Activated CD8-positive, alpha-beta T cell treated with anti-CD3 and anti-CD28 coated beads, Interleukin-2, amount 10 ng/mL, durations not matched to agents 7 days and 5 days (primary cell): ENCODE measurements at regions not wholly inside any gene's neighbourhood (a gene's known extent, or its start where the extent isn't known, plus 50 kb on each side); places are given as distances from the start of the nearest gene placed in this dataset.

Source experiments
- ATAC-seq: fragments of 150-1000 bp; cut with Tn5 transposase; one replicate; pipeline ENCODE4 v1.10.0; 2021; ENCODE audit warnings: moderate library complexity
- CTCF ChIA-PET: fragments of 350-600 bp; sonication (Branson Sonifier 250); formaldehyde crosslinking; loops from one replicate; lab custom pipeline; 2021; ENCODE audit warnings: antibody characterized with exemption; lab: Charles Lee
- POLR2A ChIA-PET: fragments of 350-600 bp; sonication (Branson Sonifier 250); formaldehyde crosslinking; loops from one replicate; lab custom pipeline; 2021; ENCODE audit warnings: antibody characterized with exemption; lab: Charles Lee
- DNase-seq: peaks from one replicate; pipeline ENCODE4 v3.0.0-alpha.2; 2020
- H3K27ac Mint-ChIP-seq: one replicate; pipeline ENCODE4 v1.8.0; 2021; ENCODE audit warnings: mild to moderate bottlenecking, mixed read lengths
- H3K27me3 Mint-ChIP-seq: one replicate; pipeline ENCODE4 v1.8.0; 2021; ENCODE audit warnings: low read depth, mixed read lengths
- H3K36me3 Mint-ChIP-seq: one replicate; pipeline ENCODE4 v1.8.0; 2021; ENCODE audit warnings: low read depth, mixed read lengths
- H3K4me1 Mint-ChIP-seq: one replicate; pipeline ENCODE4 v1.8.0; 2021; ENCODE audit warnings: low read depth, mixed read lengths
- H3K4me3 Mint-ChIP-seq: one replicate; pipeline ENCODE4 v1.8.0; 2021; ENCODE audit warnings: mild to moderate bottlenecking, mixed read lengths
- H3K9me3 Mint-ChIP-seq: one replicate; pipeline ENCODE4 v1.8.0; 2022; ENCODE audit warnings: mixed read lengths; ENCODE audit not compliant: insufficient read depth

DNA sequence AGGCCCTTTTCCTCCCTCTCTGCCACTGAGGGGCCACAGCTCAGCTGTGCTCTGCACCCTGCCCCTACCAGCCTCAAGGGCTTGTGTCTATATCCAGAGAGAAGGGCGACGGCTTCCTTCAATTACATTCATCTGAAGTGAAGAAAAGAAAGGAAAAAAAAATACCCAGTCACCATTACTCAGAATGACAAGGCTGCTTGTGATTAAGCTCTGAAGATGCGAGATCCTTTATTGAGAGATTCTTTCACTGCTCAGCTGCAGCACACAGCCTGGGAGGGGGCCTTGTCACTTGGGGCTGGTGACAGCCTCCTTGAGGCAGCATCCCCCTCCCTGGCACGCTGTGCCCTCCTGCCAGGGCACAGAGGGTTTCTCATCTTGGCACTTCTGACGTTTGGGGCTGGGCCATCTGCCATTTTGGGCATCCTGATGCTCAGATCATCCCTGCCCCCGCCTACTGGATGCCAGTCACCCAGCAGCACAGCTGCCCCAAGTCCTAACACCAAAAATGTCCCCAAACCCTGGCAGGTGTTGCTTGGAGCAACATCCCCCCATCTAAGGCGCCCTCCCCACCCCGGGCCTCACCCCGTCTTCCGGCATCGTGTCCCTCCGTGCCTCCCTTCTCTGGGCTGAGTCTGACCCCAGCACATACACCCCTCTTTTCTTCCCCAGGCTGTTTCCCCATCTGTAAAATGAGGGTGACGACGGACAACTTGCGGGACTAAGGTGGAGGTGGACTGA is 1394.7 kb downstream of the BRD1 start:
- Mint-ChIP-seq H3K9me3 (no peaks in the 10 kb centered on the region), H3K4me3 (no peak overlapping the region), H3K4me1 (no peaks in the 10 kb centered on the region), H3K27me3 (no peaks in the 10 kb centered on the region), H3K36me3 (no peaks in the 10 kb centered on the region), H3K27ac (no peak overlapping the region)
- DNase-seq, result no peak
- CTCF ChIA-PET, result no interaction called here
- POLR2A ChIA-PET, result no interaction called here
- ATAC-seq, result no peak

- Mint-ChIP-seq H3K27ac (no peak overlapping the region), H3K36me3 (no peaks in the 10 kb centered on the region), H3K4me3 (no peak overlapping the region), H3K9me3 (no peaks in the 10 kb centered on the region), H3K4me1 (no peaks in the 10 kb centered on the region), H3K27me3 (no peaks in the 10 kb centered on the region)
- POLR2A ChIA-PET, result no interaction called here
- CTCF ChIA-PET, result no interaction called here
- DNase-seq (no peak), ATAC-seq (no peak)
Observed at GRCh38 chr22:48431536-48432315, 1395.9 kb downstream of the BRD1 start.

- Mint-ChIP-seq H3K27ac (no peak overlapping the region), H3K27me3 (no peaks in the 10 kb centered on the region), H3K9me3 (no peaks in the 10 kb centered on the region), H3K4me3 (no peak overlapping the region), H3K4me1 (no peaks in the 10 kb centered on the region), H3K36me3 (no peaks in the 10 kb centered on the region)
- POLR2A ChIA-PET, result no interaction called here
- DNase-seq (no peak), ATAC-seq (no peak)
- CTCF ChIA-PET, result no interaction called here
Observed at GRCh38 chr22:48431014-48431413, 1396.7 kb downstream of the BRD1 start.

GRCh38 chr22:48429446-48430020 is 1398.1 kb downstream of the BRD1 start:
- Mint-ChIP-seq H3K36me3 (no peaks in the 10 kb centered on the region), H3K4me1 (no peaks in the 10 kb centered on the region), H3K27me3 (no peaks in the 10 kb centered on the region), H3K9me3 (no peaks in the 10 kb centered on the region), H3K4me3 (no peak overlapping the region), H3K27ac (no peak overlapping the region)
- ChIA-PET POLR2A (no interaction called here), CTCF (no interaction called here)
- ATAC-seq (no peak), DNase-seq (no peak)

GRCh38 chr22:48428631-48429371 is 1398.9 kb downstream of the BRD1 start:
- ChIA-PET POLR2A (no interaction called here), CTCF (no interaction called here)
- no peak for DNase-seq
- no peaks in the 10 kb centered on the region for H3K9me3 Mint-ChIP-seq
- no peaks in the 10 kb centered on the region for H3K36me3 Mint-ChIP-seq
- H3K4me3 Mint-ChIP-seq, result no peak overlapping the region
- no peaks in the 10 kb centered on the region for H3K4me1 Mint-ChIP-seq
- no peaks in the 10 kb centered on the region for H3K27me3 Mint-ChIP-seq
- no peak overlapping the region for H3K27ac Mint-ChIP-seq
- ATAC-seq, result no peak

DNA sequence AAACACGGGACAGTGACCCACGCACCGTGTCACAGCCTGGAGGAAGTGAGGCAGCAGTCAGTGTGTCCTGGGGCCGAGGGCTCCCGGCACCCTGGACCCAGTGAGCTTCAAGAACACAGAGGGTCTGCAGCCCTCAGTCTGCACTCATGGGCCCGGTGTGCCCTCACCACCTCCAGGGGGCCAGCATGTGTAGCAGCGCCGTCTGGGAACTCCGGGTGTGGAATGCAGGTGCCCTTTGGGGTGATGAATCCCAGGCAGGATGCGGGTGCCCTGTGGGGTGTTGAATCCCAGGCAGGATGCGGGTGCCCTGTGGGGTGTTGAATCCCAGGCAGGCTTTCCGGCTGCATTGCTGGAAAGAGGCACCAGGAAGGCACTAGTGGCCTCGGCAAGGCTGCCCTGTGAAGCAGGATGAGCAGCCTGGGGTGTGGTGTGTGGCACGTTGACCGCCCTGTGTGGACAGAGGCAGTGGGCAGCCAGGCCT is 1399.9 kb downstream of the BRD1 start:
- POLR2A ChIA-PET, result no interaction called here
- Mint-ChIP-seq H3K27ac (no peak overlapping the region), H3K27me3 (no peaks in the 10 kb centered on the region), H3K36me3 (no peaks in the 10 kb centered on the region), H3K4me1 (no peaks in the 10 kb centered on the region), H3K4me3 (no peak overlapping the region), H3K9me3 (no peaks in the 10 kb centered on the region)
- DNase-seq, result no peak
- no peak for ATAC-seq
- CTCF ChIA-PET, result no interaction called here

DNA sequence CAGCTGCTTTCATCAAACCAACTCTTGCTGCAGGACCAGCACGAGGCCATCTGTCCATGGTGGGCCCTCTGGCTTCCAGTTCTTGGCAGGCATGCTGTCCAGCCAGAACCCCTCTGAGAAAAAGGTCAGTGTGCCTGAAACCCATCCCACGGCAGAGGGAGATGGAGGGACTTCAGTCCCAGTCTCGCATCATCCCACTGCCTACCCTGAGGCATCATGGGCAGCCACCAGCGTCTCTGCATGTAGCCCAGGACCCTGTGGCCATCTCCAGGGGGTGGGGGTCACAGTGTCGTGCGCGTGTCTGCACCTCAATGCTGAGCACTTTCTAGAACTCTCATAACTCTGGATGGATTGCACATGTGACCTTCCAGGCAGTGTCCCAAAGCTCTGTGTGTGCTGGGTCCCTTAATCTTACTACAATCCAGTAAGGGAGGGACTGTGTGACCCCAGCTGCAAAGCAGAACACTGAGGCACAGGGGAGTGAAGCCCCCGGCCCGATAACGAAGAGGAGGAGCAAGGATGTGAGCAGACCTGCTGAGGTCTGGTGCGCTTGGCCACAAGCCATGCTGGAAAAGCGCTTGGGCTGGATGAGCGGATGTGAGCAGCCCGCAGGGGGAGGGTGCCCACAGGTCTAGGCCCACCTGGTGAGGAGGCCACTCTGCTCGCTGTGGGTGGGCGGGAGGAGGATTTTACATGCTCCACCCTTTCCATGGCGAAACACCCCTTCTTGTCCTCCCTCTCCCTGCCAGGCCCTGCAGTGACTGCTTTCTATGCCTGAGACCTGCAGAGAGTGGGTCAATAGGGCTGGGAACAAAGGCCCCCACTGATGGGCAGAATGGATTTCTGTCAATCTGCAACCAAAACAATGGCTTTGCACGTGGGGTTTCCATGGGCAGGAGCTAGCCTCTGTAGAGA is 1401.0 kb downstream of the BRD1 start:
- H3K27ac Mint-ChIP-seq, result no peak overlapping the region
- no peak for ATAC-seq
- ChIA-PET CTCF (no interaction called here), POLR2A (no interaction called here)
- H3K9me3 Mint-ChIP-seq, result no peaks in the 10 kb centered on the region
- DNase-seq, result no peak
- H3K36me3 Mint-ChIP-seq, result no peaks in the 10 kb centered on the region
- H3K27me3 Mint-ChIP-seq, result no peaks in the 10 kb centered on the region
- H3K4me1 Mint-ChIP-seq, result no peaks in the 10 kb centered on the region
- no peak overlapping the region for H3K4me3 Mint-ChIP-seq

DNA sequence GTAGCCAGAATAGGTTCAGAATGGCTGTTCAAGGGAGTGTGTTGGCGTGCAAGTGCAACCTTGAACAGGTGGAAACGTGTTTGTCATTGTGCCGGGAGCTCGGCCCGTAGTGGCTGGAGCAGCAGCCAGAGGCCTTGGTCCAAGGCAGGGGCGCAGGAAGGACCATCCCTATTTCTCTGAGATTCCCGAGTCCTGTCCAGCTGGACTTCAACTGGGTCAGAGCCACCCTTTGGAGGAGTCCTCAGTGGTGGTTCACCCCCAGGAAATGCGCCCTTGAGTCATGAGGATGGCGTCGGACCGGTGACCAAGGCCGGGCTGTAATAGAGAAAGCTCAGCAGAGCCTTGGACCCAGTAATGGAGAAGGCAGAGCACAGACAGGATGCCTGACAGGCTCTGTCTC is 1402.0 kb downstream of the BRD1 start:
- Mint-ChIP-seq H3K9me3 (no peaks in the 10 kb centered on the region), H3K36me3 (no peaks in the 10 kb centered on the region), H3K4me3 (no peak overlapping the region), H3K4me1 (no peaks in the 10 kb centered on the region), H3K27ac (no peak overlapping the region), H3K27me3 (no peaks in the 10 kb centered on the region)
- POLR2A ChIA-PET, result no interaction called here
- CTCF ChIA-PET, result no interaction called here
- ATAC-seq (no peak), DNase-seq (no peak)

DNA sequence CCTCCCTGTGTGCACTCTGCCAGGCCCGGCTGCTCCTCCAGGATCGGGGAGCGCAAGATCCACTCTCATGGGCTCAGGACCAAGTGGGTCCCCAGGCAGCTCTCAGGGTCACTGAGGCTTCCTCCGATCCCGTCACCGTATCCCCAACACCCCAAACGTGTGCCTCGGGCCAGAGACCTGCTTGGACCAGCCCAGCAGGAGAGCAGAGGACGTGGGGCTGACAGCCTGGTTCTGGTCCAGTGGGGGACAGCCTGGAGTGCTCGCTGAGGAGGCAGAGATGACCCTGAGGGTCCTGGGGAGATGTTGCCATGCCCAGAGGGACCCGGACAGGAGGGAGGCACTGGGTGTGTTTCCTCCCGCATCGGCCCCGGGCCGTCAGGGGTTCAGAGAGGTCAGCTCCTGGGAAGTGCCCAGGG is 1402.6 kb downstream of the BRD1 start:
- Mint-ChIP-seq H3K4me3 (no peak overlapping the region), H3K27ac (no peak overlapping the region), H3K36me3 (no peaks in the 10 kb centered on the region), H3K4me1 (no peaks in the 10 kb centered on the region), H3K9me3 (no peaks in the 10 kb centered on the region), H3K27me3 (no peaks in the 10 kb centered on the region)
- no peak for ATAC-seq
- POLR2A ChIA-PET, result no interaction called here
- CTCF ChIA-PET, result no interaction called here
- no peak for DNase-seq

DNA sequence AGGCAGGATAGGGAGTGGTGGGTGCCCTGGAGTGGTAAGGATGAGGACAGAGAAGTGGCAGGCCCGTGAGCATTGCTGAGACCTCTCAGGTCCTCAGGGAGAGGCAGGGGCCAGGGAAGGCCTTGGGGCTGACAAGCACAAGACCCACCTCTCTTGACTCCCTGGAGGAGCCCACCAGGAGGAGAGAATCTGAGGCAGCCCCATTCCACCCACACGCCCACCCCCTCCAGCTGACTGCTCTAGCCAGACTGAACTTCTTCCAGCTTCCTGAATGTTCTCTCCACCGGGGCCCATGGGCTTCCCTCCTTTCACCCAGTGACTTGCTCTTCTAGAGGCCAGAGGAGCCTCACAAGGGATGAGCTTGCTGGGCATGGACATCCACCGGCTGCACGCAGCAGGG is 1403.0 kb downstream of the BRD1 start:
- POLR2A ChIA-PET, result no interaction called here
- Mint-ChIP-seq H3K9me3 (no peaks in the 10 kb centered on the region), H3K27me3 (no peaks in the 10 kb centered on the region), H3K4me3 (no peak overlapping the region), H3K36me3 (no peaks in the 10 kb centered on the region), H3K27ac (no peak overlapping the region), H3K4me1 (no peaks in the 10 kb centered on the region)
- DNase-seq, result no peak
- CTCF ChIA-PET, result no interaction called here
- no peak for ATAC-seq

- CTCF ChIA-PET, result no interaction called here
- ATAC-seq (no peak), DNase-seq (no peak)
- Mint-ChIP-seq H3K36me3 (no peaks in the 10 kb centered on the region), H3K27me3 (no peaks in the 10 kb centered on the region), H3K27ac (no peak overlapping the region), H3K9me3 (no peaks in the 10 kb centered on the region), H3K4me3 (no peak overlapping the region), H3K4me1 (no peaks in the 10 kb centered on the region)
- POLR2A ChIA-PET, result no interaction called here
Observed at GRCh38 chr22:48424201-48424627, 1403.5 kb downstream of the BRD1 start.
